SK-N-SH (cell line): ENCODE measurements at regions not wholly inside any gene's neighbourhood (a gene's known extent, or its start where the extent isn't known, plus 50 kb on each side); places are given as distances from the start of the nearest gene placed in this dataset.

Experiments
- CTCF ChIA-PET: fragments of 300-600, 350-600 bp; formaldehyde crosslinking; extraction: SDS; loops from one replicate; lab custom pipeline; 2021; lab: Yijun Ruan, JAX
- POLR2A ChIA-PET: fragments of 350-600 bp; sonication (Branson Sonifier 250); formaldehyde crosslinking; extraction: SDS; loops from one replicate; lab custom pipeline; 2020; ENCODE audit warnings: antibody characterized with exemption, inconsistent platforms; lab: Yijun Ruan, JAX
- DNase-seq: peaks from one replicate; pipeline ENCODE4 v3.0.0; 2012
- H2AFZ ChIP-seq: fragments of 200-600 bp; sonication (generic); 2 replicates; pipeline ENCODE4 v1.8.1; 2016; ENCODE audit warnings: antibody characterized with exemption, mild to moderate bottlenecking, low read depth
- H3F3A ChIP-seq: fragments of 200-600 bp; sonication (generic); replicated peaks from 2 replicates; pipeline ENCODE3; 2016; ENCODE audit warnings: antibody characterized with exemption, mild to moderate bottlenecking; ENCODE audit not compliant: insufficient read depth
- H3K27ac ChIP-seq, 2 experiments: fragments of 200-500 bp in 1 of 2; fragments of 200-600 bp in 1 of 2; sonication (Bioruptor generic) in 1 of 2; sonication (generic), shearing (Covaris generic) in 1 of 2; 2 replicates each; pipeline versions ENCODE4 v1.5.1 to v1.6.1; 2014 to 2016; ENCODE audit warnings: low read depth in 2 of 2, inconsistent platforms in 1 of 2, low read length in 1 of 2, mild to moderate bottlenecking in 1 of 2, mixed read lengths in 1 of 2
- H3K27me3 ChIP-seq: fragments of 200-600 bp; sonication (generic), shearing (Covaris generic); 2 replicates; pipeline ENCODE4 v1.6.1; 2016; ENCODE audit warnings: mixed run types; ENCODE audit not compliant: insufficient read depth
- H3K36me3 ChIP-seq, 2 experiments: fragments of 200-500 bp in 1 of 2; fragments of 200-600 bp in 1 of 2; sonication (Bioruptor generic) in 1 of 2; sonication (generic) in 1 of 2; replicated peaks in 1 of 2; 2 replicates each; pipeline versions ENCODE3 to v1.5.1; 2014 to 2016; ENCODE audit warnings: low read length in 1 of 2, mild to moderate bottlenecking in 1 of 2; ENCODE audit not compliant: insufficient read depth in 2 of 2, control insufficient read depth in 1 of 2
- H3K4me1 ChIP-seq, 2 experiments: fragments of 200-500 bp in 1 of 2; fragments of 200-600 bp in 1 of 2; sonication (Bioruptor generic) in 1 of 2; sonication (generic), shearing (Covaris generic) in 1 of 2; 2 replicates each; pipeline versions ENCODE4 v1.5.1 to v1.6.1; 2014 to 2016; ENCODE audit warnings: low read depth in 1 of 2, low read length in 1 of 2, mixed run types in 1 of 2; ENCODE audit not compliant: insufficient read depth in 2 of 2, control insufficient read depth in 1 of 2
- H3K4me2 ChIP-seq: fragments of 200-600 bp; sonication (generic), shearing (Covaris generic); 2 replicates; pipeline ENCODE4 v1.6.1; 2017; ENCODE audit warnings: mixed run types
- H3K4me3 ChIP-seq, 2 experiments: fragments of 200-500 bp in 1 of 2; fragments of 200-600 bp in 1 of 2; sonication (Bioruptor generic) in 1 of 2; sonication (generic), shearing (Covaris generic) in 1 of 2; 2 replicates each; pipeline versions ENCODE4 v1.5.1 to v1.8.1; 2014 to 2016; ENCODE audit warnings: low read depth in 2 of 2, inconsistent platforms in 1 of 2, low read length in 1 of 2, mild to moderate bottlenecking in 1 of 2, mixed read lengths in 1 of 2, moderate library complexity in 1 of 2
- H3K79me2 ChIP-seq: fragments of 200-600 bp; sonication (generic); 2 replicates; pipeline ENCODE4 v1.8.1; 2017; ENCODE audit warnings: mild to moderate bottlenecking; ENCODE audit not compliant: insufficient read depth
- H3K9ac ChIP-seq: fragments of 200-600 bp; sonication (generic); 2 replicates; pipeline ENCODE4 v1.6.1; 2017; ENCODE audit warnings: mixed run types
- H3K9me2 ChIP-seq: fragments of 200-600 bp; sonication (generic); 2 replicates; pipeline ENCODE4 v1.6.1; 2017; ENCODE audit warnings: mixed run types
- H3K9me3 ChIP-seq: fragments of 200-600 bp; sonication (generic); 2 replicates; pipeline ENCODE4 v1.6.1; 2017; ENCODE audit warnings: mixed run types, mild to moderate bottlenecking, moderate library complexity
- H4K20me1 ChIP-seq: fragments of 200-600 bp; sonication (generic); 2 replicates; pipeline ENCODE4 v1.6.1; 2017; ENCODE audit warnings: mild to moderate bottlenecking, mixed run types; ENCODE audit not compliant: insufficient read depth
- CHD2 ChIP-seq: fragments of 150-350 bp; IDR thresholded peaks from 2 replicates; pipeline ENCODE4 v1.6.1; 2018; ENCODE audit warnings: low read length; ENCODE audit not compliant: partially characterized antibody
- CTCF ChIP-seq: fragments of 200-600 bp; sonication (generic); IDR thresholded peaks from 2 replicates; pipeline ENCODE4 v1.6.1; 2017; ENCODE audit warnings: antibody characterized with exemption, mild to moderate bottlenecking, moderate library complexity
- EP300 ChIP-seq, 2 experiments: IDR thresholded peaks; 2 replicates each; pipeline versions ENCODE4 v1.4.0 to v1.6.1; 2012; ENCODE audit warnings: borderline replicate concordance in 1 of 2, low read depth in 1 of 2, low read length in 1 of 2
- FOSL2 ChIP-seq: IDR thresholded peaks from 2 replicates; pipeline ENCODE4 v1.4.0; 2012; ENCODE audit warnings: low read depth, mild to moderate bottlenecking, moderate library complexity, borderline replicate concordance
- GABPA ChIP-seq: IDR thresholded peaks from 2 replicates; pipeline ENCODE4 v1.4.0; 2012; ENCODE audit warnings: low read depth, mild to moderate bottlenecking
- JUND ChIP-seq: IDR thresholded peaks from 2 replicates; pipeline ENCODE4 v1.4.0; 2012
- NFIC ChIP-seq: IDR thresholded peaks from 2 replicates; pipeline ENCODE4 v1.4.0; 2012; ENCODE audit warnings: borderline replicate concordance
- REST ChIP-seq: IDR thresholded peaks from 2 replicates; pipeline ENCODE4 v1.6.1; 2012; ENCODE audit warnings: mild to moderate bottlenecking, low read depth, low read length, moderate library complexity
- RFX5 ChIP-seq: IDR thresholded peaks from 2 replicates; pipeline ENCODE4 v1.6.1; 2012; ENCODE audit warnings: mild to moderate bottlenecking, improper control_type of control experiment, low read length
- RXRA ChIP-seq: IDR thresholded peaks from 2 replicates; pipeline ENCODE4 v1.4.0; 2012; ENCODE audit warnings: low read depth, mild to moderate bottlenecking, borderline replicate concordance
- SIN3A ChIP-seq: IDR thresholded peaks from 2 replicates; pipeline ENCODE4 v1.6.1; 2012; ENCODE audit warnings: low read depth, mild to moderate bottlenecking, low read length, moderate library complexity, borderline replicate concordance
- TCF12 ChIP-seq: IDR thresholded peaks from 2 replicates; pipeline ENCODE4 v1.4.0; 2012
- TEAD4 ChIP-seq: IDR thresholded peaks from 2 replicates; pipeline ENCODE4 v1.4.0; 2012; ENCODE audit warnings: mild to moderate bottlenecking, borderline replicate concordance; ENCODE audit not compliant: insufficient read depth
- YY1 ChIP-seq: IDR thresholded peaks from 2 replicates; pipeline ENCODE4 v1.4.0; 2012; ENCODE audit warnings: low read depth, mild to moderate bottlenecking
- WGBS: methylation state at CpG from one replicate; pipeline ENCODE4 v1.1.6; 2017; ENCODE audit warnings: low lambda C conversion rate; 5-methylcytosine and 5-hydroxymethylcytosine counted together

- POLR2A ChIA-PET, result no interaction called here
- Histone ChIP-seq H3K9ac (no peak overlapping the region), H3K9me2 (no peaks in the 10 kb centered on the region), H4K20me1 (no peaks in the 10 kb centered on the region), H3K4me2 (no peak overlapping the region), H3F3A (no peaks in the 10 kb centered on the region), H3K36me3 (no peaks in the 10 kb centered on the region), H3K4me3 (no peak overlapping the region), H3K27ac (no peak overlapping the region), H3K4me1 (peaks cover 0 to 5% of the 10 kb centered on the region in 2 experiments; a peak in 1 of 4 replicates), H2AFZ (no peak overlapping the region)
- CTCF ChIA-PET, result interaction anchor here (1.2 to 1.8 kb wide), 3 partner anchors 10 to 97 kb away, joined by 3 to 4 read pairs (median 3); no protein-coding TSS in a partner anchor
- DNase-seq, result no peak
- TF ChIP-seq GABPA (no peak), TCF12 (no peak), SIN3A (no peak), FOSL2 (no peak), RFX5 (no peak), NFIC (no peak), JUND (no peak), CHD2 (no peak), RXRA (no peak), REST (no peak), YY1 (no peak), TEAD4 (no peak), EP300 (IDR thresholded peaks at IDR 0.05; ENCODE audit: borderline replicate concordance in 1 of 2, low read depth in 1 of 2, low read length in 1 of 2) (no peak), CTCF (no peak)
- TF ChIP-seq, all 33 proteins: peak for 0
- H3K79me2 ChIP-seq, result no peaks in the 10 kb centered on the region
- WGBS, result 73% methylated on average over 9 of the region's 9 CpGs
- no peaks in the 10 kb centered on the region for H3K27me3 ChIP-seq
- H3K9me3 ChIP-seq, result no peaks in the 10 kb centered on the region
These were observed 69.7 kb upstream of the PMEPA1 start for GRCh38 chr20:57779401-57780003.
